RCC 7860 (cell line): ENCODE measurements at regions not wholly inside any gene's neighbourhood (a gene's known extent, or its start where the extent isn't known, plus 50 kb on each side); places are given as distances from the start of the nearest gene placed in this dataset.
"Not testable (repeated sequence)": the region's sequence is repeated elsewhere in the genome, so short reads cannot be mapped to it uniquely, and the experiment has no call there.

ENCODE experiments used
- DNase-seq: peaks from one replicate; pipeline ENCODE4 v3.0.0-alpha.2; 2015; ENCODE audit warnings: low spot score
- FAIRE-seq: peaks from 2 replicates; lab custom pipeline; 2012; peaks lifted over from hg19 to GRCh38; lab: Jason Lieb, UNC

DNA sequence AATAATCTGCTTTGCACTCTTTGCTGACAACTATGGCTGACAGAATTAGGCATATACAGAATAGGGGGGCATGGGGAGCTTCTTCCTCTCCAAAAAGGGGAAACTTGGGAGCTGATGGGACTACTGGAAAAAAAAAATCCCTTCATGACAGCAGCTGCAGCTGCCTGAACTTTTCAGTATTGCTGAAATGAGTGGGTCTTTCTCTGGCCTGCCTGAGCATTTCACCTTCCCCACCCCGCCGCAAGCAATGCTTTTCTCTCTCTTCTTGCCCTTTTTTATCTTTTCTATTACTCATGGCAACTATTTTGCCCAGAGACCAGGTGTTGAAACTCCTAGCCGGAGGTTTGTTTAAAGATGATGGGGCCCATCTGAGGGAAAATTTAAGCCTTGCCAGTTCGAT is 244.9 kb downstream of the SEMA3D start:
- FAIRE-seq (no peak), DNase-seq (no peak)

DNA sequence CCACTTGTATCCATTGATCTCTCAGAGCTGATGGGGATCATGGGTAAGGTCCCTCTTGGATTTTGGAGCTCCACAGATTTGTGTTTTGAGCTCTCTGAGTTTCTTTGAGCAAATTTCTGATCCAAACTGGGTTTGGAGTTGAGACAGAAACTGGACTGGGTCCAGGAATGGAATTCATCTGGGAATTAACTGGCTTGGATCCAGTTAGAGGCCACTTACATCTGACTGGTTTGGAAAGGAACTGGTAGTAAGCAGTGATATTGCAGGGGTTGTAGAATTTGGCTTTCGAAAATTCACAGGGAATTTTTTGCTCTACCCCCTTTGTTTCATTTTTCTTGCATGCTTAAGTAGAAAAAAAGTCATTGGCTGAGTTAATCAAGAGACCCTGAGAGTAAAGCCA is 245.6 kb downstream of the SEMA3D start:
- FAIRE-seq, result no peak

DNA sequence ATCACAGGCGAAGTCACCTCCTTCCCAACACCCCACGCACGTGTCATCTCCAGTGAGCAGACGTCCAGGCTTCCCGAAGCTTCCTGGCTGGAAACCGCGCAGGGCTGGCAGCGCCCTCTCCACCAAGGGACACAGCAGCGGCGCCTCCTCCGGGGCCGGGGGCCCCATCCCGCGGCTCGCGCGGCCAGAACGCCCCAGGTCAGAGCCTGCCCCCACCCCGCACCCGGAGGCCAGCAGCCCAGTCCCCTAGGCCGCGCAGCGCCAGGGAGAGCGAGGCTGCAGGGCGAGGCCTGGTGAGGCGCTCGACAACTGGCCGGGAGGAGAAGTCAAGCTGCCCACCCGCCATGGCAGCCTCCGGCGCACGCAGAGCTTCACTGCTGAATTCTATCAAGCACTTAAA is 247.0 kb downstream of the SEMA3D start:
- DNase-seq (no peak), FAIRE-seq (no peak)

More for the DNA sequence above, 245.6 kb downstream of the SEMA3D start:
- DNase-seq, result no peak

DNA sequence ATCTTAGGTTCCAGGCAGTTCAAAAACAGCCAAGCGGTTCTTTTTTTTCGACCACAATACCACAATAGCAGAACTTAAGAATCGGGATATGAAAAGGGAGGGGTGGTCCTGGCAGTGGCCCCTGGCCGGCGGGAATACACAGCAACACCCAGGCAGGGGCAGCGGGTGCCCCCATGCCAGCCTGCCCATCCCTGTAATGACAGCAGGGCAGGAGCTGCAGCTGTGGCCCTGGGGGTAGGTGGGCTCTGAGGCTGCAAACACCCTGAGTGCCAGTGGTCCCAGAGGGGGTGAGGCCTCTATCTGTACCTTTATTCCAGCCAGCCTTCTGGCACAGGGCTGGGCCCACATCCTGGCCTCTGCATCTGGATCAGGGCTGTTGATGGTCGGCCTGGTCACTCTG is 247.4 kb downstream of the SEMA3D start:
- no peak for FAIRE-seq
- DNase-seq, result no peak

DNA sequence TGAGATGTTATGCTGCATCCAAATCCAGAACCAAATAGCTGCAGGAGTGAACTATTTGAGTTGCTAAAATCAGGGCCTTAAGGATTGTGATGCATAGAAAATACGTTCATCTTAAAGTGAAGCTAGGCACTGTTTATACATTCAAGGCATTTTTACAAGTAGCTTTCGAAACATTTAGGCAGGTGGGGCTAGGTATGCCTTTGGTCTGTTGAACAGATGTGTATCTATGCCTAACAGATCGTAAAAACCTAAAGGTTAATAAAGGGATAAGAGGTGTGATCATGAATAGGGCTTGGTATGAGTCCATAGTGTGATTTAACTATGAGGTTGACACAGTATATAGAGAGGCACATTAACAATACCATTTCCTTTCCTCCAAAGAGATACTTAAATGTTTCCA is 262.5 kb downstream of the SEMA3D start:
- FAIRE-seq (no peak), DNase-seq (no peak)

DNA sequence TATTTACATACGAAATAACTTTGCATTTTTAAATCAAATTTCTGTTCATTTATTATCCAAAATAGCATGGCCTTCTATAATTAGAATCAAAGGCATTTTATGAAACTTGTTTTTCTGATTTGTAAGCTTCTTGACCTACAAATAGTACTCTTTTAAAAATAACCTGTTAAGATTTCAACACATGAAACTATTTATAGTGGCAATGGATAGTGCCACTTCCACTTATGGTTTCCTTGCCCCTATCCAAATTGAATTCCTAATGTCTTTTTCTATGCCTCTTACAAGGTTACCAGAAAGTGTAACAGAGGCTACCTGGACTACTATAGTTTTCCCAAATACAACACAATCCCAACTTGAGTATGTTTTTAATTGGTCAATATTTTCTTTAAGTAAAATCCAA is 263.5 kb downstream of the SEMA3D start:
- no peak for DNase-seq
- FAIRE-seq, result no peak

DNA sequence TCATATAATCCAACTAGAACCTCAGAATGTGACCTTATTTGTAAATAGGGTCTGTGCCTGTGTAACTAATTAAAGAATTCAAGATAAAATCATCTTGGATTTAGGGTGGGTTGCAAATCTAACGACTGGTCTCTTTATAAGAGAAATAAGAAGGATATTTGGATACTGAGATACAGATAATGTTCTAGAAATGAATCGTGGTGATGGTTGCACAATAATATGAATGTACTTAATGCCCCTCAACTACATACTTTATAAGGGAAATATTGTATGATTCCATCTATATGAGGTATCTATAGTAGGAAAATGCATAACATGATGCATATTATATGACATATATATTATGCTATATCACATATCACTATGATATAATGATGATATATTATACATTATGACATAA is 265.7 kb downstream of the SEMA3D start:
- DNase-seq, result no peak
- no peak for FAIRE-seq

DNA sequence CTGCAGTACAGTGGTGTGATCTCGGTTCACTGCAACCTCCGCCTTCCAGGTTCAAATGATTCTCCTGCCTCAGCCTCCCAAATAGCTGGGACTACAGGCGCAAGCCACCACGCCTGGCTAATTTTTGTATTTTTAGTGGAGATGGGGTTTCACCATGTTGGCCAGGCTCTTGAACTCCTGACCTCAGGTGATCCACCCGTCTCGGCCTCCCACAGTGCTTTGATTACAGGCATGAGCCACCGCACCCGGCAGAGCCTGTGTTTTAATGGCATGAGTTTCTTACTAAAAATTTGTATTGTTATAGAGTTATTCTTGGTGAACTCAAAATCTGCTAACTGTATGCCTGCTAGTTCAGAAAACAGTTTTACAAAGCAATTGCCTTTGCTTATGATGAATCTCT is 269.9 kb downstream of the SEMA3D start:
- DNase-seq, FAIRE-seq: not testable (repeated sequence)

DNA sequence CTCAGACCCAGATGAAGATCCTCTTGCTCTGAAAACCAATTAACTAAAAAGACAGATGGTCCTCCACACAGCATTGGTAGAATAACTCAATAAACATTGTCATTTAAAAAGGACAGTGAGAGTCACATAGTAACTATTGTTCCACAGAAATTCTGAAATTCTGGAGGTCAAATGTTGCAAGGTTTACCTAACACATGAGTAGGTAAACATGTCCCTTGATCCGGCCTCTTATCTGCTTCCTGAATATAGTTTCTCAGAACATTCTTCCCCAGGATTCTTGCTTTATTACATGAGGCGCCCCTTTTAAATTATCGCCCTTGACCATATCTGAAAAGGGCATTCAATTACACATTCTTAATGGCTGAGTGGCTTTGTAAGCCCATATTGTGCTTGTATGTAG is 270.7 kb downstream of the SEMA3D start:
- FAIRE-seq (no peak), DNase-seq (no peak)

DNA sequence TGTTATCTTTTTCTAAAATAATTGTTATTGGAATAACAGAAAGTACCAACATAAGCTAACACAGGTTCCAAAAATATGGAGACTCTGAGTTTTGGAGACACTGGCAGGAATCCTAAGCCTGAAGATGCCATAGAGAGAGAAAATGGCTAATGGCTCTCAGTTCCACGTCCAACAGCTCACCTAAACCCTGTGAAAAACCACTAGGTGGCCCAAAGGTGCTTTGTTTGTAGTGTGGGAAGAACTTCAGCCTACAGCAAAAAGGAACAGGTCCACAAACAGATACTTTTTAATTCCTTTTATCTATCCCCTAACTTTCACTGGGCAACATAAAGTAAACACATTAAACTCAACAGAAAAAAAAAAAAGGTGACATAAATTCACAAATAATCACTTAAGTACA is 272.3 kb downstream of the SEMA3D start:
- no peak for DNase-seq
- FAIRE-seq, result no peak

DNA sequence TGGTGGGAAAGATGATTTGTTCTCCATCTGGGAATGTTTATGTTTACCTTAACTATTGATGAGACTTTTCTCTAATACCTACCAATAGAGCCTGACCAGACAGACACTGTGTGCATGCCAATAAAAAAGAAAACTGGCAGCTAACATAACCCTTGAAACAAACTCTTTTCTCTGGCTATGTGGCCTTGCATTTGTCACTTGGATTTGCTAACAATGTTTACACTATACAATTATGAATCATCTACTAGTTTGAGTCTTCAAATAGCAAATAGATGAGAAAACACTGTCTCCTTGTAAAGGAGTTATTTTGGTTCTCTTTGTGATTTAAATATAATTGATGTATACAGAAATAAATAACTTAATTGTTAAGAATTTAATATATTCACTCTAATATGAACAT is 273.1 kb downstream of the SEMA3D start:
- no peak for DNase-seq
- peak; percentile 47 for FAIRE-seq

DNA sequence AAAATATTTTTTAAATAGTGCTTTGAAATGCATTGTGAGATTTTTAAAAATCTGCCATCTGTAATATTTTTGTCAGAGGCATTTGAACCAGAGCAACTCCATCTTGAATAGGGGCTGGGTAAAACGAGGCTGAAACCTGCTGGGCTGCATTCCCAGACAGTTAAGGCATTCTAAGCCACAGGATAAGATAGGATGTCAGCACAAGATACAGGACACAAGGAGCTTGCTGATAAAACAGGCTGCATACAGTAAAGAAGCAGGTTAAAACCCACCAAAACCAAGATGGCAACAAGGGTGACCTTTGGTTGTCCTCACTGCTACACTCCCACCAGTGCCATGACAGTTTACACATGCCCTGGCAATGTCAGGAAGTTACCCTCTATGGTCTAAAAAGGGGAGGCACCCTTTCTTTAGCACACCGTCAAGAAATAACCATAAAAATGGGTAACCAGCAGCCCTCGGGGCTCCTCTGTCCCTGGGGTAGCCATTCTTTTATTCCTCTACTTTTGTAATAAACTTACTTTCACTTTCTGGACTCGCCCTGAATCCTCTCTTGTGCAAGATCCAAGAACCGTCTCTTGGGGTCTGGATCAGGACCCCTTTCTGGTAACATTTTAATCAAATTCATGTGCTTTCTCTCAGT is 273.7 kb downstream of the SEMA3D start:
- no peak for FAIRE-seq
- DNase-seq, result no peak

DNA sequence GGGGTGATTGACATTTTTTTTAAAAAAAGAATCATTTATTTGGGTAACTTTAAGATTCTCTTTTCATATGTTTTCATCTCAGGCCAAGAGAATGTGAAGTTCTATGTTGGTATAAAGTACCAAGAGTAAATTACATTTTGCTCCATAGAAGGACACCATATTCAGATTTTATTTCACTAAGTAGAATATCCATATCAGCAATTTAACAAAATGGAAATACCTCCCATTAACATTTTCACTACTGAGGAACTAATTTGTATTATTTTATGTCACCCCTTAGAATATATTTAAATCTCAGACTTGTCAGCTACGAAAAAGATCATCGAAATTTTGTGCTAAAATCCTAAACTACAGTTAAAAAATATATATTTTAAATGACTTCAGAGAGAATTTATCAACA is 274.3 kb downstream of the SEMA3D start:
- no peak for DNase-seq
- FAIRE-seq, result peak; percentile 40

DNA sequence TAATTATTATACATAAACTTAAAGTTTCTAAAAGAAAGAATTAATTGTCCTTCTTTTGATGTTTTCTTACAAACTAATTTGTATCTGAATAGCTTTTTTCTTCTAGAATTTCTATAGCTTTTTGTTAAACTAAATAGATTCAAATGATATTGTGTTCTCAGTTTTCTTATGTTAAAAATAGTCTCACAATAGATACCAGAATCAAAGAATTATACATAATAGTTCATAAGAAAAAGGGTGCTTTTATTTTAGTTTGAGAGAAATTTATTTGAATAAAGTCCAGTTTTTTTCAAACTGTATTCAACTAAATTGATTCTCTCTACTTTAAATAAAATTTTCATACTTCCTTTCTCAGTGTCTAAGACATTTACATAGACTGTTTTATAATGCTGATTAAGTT is 274.8 kb downstream of the SEMA3D start:
- FAIRE-seq, result peak; percentile 72
- no peak for DNase-seq

DNA sequence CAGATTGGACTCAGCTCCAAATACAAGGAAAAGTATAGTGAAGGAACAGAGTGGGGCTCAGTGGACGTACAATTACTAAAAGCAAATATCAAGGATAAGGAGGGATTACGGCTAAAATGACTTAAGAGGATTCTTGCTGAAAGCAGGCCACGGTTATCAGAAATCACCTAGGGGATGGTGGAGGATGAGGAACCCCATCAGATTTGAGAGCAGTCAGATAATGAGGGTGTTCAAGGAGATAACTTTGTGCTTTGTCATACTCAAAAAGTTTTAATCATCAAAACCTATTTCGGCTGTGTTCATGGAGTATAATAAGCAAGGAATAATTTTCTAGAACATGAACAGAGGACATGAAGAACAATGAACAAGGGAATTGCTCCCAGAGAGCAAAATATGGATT is 275.8 kb downstream of the SEMA3D start:
- DNase-seq, result no peak

DNA sequence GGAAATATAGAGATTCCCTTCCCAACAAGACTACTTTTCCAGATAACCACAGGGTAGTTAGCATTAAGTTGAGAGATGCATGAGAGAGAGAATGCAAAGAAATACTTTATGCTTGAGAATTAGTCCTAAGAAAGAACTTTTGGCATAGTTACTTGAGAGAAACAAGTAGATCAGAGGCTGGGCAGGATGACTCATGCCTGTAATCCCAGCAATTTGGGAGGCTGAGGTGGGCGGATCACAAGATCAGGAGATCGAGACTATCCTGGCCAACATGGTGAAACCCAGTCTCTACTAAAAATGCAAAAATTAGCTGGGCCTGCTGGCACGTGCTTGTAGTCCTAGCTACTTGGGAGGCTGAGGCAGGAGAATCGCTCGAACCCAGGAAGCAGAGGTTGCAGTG is 276.5 kb downstream of the SEMA3D start:
- not testable (repeated sequence) for FAIRE-seq, DNase-seq

More for the DNA sequence above, 275.8 kb downstream of the SEMA3D start:
- FAIRE-seq, result no peak

DNA sequence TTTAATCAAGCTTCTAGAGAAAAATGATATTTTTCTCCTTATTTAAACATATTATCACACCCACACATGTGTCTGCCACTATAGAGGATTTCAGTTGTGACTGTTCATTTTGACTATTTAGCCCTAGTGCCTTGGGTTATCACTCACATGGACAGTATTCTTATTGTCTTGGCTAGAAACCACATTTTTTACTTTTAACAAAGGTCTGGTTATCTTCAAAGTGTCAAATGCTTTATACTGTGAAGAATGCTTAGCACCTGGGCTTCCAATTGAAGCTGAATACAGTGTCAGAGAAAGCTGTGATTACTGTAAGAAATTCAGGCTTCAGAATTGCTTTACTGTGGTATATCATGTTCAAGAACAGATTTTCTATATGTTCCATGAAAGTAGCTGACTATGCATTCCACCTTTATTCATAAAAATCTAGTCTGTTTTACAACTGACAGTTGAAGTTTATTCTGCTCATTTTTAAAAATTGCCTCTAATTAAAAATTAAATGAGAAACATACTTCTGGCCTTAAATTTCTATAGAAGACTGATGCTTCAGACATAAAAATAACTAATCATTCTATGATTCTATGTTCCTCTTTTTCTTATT is 278.6 kb downstream of the SEMA3D start:
- FAIRE-seq, result no peak

DNA sequence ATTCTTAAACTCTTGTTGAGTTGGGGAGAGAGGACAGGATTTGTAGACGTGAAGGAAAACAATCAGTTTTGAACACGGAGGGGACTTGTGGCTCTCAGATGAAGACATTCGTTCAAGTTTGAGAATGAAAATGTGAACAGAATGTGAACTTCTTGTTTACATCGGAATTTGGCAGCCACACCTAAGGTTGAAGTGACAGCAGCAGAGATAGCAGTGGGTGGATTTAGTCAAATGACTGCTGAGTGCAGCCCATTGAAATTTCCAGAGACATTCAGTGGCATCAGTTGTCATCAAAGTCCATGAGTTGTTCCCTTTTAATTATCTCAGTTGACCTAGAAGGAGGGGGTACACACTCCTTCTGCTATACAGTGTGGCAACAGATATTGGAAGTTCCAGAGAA is 280.0 kb downstream of the SEMA3D start:
- DNase-seq (no peak), FAIRE-seq (no peak)

More for the DNA sequence above, 278.6 kb downstream of the SEMA3D start:
- DNase-seq, result no peak

DNA sequence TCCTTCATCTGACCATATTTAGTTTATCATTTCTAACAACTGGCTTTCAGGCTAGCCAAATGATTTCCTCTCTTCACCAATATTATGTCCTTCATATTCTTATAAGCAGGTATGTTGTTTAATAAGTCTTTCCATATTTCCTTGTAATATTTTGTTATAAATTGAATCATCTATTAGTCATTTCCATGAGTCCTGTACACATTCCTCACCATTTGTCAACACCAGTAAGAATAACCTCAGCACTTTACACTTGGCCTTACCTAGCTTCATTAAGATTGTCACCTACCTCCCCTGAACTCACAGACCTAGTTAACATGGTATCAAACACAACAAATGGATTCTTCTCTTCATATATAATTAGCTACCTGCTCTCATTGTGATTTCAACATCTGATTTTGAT is 282.3 kb downstream of the SEMA3D start:
- DNase-seq (no peak), FAIRE-seq (no peak)

DNA sequence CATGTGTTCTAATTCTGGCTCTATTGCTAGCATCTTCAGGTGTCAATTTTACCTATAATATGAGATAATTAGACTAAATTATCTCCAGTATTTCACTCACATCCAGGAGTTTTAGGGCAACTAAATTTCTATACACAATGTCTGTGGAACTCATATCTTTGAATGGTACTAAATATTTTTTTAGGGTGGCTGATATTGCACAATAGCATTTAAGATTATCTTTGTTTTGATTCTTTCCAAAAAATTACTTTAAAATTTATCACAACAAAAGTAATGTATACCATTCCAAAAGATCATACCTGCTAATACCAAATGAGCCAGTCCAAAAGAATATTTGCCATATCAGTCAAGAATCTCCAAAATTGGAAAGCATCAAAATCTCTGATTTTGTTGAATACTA is 285.5 kb downstream of the SEMA3D start:
- no peak for FAIRE-seq
- no peak for DNase-seq

DNA sequence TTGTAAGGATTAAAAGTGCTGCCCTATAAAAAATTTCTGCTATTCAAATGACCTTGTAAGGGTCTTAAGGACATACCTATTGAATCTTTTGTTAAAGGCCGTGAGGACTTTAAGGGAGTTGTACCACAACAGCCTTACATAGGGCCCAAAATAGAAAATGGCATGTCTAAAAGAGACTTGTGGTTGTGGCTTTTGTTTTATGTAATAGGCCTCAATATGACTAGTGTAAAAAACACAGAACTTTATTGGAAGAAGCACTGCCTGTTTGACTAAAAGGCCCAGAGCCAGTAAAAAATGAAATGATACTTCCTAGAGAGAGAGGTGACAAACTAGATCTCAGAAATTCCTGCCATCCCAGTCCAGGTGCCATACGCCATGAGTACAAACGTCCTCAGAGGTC is 286.6 kb downstream of the SEMA3D start:
- DNase-seq, result no peak
- FAIRE-seq, result no peak

DNA sequence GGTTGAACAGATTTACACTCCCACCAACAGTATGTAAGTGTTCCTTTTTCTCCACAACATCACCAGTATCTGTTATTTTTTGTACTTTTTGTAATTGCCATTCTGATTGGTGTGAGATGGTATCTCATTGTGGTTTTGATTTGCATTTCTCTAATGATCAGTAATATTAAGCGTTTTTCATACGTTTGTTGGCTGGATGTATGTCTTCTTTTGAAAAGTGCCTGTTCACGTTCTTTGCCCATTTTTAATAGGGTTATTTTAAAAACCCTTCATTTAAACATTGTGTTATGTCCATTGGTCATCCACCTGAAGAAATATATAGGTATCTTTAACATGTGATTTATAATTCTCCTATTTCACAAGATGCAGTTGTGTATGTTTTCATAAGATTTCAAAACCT is 291.3 kb downstream of the SEMA3D start:
- DNase-seq (no peak), FAIRE-seq (no peak)

DNA sequence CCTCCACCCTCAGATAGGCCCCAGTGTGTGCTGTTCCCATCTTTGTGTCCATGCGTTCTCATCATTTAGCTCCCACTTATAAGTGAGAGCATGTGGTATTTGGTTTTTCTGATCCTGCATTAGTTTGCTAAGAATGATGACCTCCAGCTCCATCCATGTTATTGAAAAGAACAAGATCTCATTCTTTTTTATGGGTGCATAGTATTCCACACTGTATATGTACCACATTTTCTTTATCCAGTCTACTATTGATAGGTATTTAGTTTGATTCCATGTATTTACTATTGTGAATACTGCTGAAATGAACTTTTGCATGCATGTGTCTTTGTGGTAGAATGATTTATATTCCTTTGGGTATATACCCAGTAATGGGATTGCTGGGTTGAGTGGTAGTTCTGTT is 303.3 kb downstream of the SEMA3D start:
- not testable (repeated sequence) for DNase-seq, FAIRE-seq
